Epithelial cell of prostate (primary cell): ENCODE measurements at regions not wholly inside any gene's neighbourhood (a gene's known extent, or its start where the extent isn't known, plus 50 kb on each side); places are given as distances from the start of the nearest gene placed in this dataset.

Experiments used
- DNase-seq: peaks from one replicate; pipeline ENCODE4 v3.0.0-alpha.2; 2011; ENCODE audit warnings: low read depth, low spot score
- H3K27ac ChIP-seq: fragments of 450-650 bp; 2 replicates; pipeline ENCODE4 v1.5.1; 2017; ENCODE audit warnings: mild to moderate bottlenecking

DNA sequence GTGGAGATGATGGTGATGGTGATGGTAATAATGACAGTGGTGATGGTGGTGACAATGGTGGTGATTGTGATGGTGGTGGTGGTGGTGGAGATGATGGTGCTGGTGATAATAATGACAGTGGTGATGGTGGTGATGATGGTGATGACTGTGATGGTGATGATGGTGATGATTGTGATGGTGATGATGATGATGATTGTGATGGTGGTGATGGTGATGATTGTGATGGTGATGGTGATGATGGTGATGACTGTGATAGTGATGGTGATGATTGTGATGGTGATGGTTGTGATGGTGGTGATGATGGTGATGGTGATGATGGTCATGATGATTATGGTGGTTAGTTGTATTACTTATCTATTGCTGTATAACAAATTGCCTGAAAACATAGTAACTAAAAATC, 108.9 kb upstream of the NKX1-1 start:
- no peak for DNase-seq
- H3K27ac ChIP-seq, result no peak overlapping the region

DNA sequence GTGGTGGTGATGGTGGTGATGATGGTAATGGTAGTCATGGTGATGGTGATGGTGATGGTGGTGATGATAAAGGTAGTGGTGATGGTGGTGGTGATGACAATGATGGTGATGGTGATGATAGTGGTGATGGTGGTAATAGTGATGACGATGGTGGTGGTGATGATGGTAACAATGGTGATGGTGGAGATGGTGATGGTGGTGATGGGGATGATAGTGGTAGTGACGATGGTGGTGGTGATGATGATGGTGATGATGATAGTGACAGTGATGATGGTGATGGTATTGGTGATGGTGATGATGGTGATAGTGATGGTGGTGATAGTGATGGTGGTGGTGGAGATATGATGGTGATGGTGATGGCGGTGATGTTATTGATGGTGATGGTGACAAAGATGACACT, 108.4 kb upstream of the NKX1-1 start:
- no peak for DNase-seq
- no peak overlapping the region for H3K27ac ChIP-seq

DNA sequence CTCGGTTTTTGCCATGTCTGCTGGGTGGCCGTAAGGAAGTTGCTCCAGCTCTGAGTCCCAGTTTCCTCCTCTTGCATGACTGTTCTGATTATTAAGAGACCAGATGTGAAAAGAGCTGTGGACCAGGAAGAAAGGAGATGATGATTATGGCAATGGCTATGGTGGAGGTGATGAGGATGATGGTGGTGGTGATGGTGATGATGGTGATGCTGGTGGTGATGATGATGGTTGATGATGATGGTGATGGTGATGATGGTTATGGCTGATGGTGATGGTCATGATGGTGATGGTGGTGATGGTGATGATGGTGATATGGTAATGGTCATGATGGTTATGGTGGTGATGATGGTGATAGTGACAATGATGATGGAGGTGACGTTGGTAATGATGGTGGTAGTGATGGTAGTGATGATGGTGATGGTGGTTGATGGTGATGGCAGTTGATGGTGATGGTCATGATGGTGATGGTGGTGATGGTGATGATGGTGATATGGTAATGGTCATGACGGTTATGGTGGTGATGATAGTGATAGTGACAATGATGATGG, 107.8 kb upstream of the NKX1-1 start:
- no peak for DNase-seq
- H3K27ac ChIP-seq, result no peak overlapping the region

DNA sequence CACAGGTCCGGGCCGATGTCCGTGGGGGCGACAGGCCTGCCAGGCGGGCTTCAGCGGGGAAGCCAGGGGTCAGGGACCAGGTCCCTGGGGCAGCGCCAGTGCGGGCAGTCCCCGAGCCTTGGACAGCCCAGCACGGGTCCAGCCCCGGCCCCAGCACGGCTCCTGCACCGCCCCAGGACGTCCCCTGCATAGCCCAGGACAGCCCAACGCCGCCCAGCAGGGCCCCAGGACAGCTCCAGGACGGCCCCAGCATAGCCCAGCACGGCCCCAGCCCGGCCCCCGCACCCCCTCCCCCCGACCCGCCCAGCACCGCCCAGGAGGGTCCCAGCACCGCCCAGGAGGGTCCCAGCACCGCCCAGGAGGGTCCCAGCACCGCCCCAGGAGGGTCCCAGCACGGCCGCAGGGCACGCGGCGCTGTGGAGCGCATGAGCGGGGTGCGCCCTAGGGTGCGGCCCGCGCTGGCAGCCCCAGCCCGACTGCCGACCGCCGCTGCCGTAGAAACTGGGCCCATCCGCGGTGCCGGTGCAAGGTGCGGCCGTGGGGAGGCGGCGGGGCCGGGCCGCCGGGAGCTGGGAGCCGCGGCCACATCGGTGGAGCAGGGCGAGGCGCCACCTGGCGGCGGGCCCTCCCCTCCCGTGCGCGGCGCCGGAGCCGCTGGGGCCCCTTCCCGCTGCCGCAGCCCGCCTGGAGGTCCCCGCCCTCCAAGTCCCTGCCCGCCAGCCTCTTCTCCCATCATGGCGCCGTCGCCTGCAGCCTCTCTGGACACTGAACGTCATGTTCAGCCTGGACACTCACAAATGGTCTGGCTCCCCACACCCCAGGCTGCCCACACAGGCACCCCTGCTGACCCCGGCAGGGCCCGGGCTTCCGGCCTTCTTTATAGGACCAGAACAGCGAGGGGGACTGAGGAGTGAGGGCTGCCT, 106.8 kb upstream of the NKX1-1 start:
- no peak for DNase-seq

DNA sequence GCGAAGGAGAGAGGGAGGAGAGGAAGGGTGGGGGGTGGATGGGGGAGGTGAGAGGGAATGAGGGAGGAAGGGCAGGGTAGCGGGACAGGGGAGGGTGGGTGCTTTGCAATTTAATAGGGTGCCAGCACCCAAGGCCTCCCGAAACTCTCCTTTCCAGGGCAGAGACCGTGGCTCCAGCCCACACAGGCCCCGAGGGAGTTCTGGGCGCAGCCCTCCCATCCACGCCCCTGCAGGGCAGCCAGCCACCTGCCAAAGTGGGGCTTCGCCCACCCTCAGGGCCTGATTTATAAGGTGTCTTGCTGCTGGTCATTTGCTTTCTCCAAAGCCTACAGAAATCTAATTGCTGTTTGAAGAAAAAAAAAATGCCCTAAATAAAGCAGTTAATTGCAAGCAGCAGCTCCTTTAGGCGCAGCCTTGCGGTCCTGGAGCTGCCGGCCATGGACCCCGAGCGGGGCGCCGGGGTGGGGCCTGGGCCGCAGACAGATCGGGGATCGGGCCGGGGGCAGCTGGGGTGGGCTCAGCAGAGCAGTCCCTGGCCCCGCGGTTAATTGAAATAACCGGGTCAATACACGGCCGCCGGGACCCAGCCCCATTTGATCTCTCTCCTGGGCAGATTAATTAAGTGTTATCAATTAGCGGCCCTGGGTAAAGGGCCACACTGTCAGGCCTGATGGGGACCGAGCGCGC, 106.0 kb upstream of the NKX1-1 start:
- no peak overlapping the region for H3K27ac ChIP-seq
- DNase-seq, result no peak

More for the DNA sequence above, 106.8 kb upstream of the NKX1-1 start:
- no peak overlapping the region for H3K27ac ChIP-seq

DNA sequence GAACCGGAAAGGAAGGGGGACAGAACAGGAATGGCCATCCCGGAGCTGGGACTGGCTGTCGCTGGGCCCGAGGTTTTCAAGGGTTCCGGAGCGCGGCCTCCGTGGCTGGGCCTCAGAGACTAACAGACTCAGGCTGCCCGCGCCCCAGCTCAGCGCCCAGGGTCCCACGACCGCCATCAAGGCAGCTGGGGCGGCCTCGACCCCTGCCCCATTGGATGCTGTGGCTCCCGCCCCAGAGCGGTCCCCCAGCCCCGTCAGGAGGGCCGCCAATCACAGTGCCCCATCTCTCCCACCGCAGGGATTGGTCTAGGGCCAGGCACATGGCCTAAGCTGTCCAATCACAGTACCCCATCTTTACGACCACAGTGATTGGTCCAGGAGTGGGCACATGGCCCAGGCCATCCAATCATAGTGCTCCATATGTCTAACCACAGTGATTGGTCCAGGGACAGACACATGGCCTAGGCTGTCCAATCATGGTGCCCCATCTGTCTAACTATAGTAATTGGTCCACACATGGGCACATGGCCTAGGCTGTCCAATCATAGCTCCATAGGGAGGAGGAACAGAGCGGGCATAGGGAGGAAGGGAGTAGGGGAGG, 105.3 kb upstream of the NKX1-1 start:
- H3K27ac ChIP-seq, result no peak overlapping the region
- no peak for DNase-seq

DNA sequence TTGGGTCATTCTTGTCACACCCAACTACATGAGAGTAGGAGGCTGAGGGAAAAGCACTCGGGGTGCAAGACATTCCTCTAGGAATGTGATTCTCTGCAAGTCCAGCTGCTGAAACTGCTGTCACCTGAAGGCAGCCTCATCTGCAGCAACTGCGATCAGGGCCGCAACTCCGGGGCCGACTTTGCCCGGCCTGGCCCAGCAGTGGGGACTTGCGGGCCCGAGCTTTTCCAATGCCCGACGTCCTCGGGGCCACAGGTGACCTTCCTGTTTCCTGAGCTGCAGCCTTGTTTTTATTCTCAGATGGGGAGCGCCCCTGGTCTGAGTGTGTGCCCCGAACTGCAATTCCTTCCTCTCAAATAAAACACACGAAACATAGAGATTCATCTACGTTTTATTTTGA, 104.7 kb upstream of the NKX1-1 start:
- no peak overlapping the region for H3K27ac ChIP-seq
- DNase-seq, result no peak

DNA sequence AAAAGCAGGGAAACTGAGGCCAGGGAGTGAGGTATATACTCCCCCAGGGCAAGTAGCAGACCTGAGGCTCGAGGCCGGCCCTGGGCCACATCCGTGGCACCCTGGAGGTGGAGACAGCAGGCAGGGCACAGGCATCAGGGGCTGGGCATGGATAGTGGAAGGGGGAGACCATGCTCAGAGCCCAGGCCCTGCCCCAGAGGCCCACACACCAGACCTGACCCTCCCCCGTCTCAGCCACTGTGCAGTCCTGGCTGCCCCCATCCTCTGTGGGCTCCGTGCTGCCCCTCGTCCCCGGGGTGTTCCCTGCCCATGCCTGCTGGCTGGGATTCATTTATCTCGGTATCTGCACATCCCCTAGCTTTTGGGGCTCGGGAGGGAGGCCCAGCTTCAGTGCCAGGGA, 103.1 kb upstream of the NKX1-1 start:
- no peak for DNase-seq
- H3K27ac ChIP-seq, result no peak overlapping the region

DNA sequence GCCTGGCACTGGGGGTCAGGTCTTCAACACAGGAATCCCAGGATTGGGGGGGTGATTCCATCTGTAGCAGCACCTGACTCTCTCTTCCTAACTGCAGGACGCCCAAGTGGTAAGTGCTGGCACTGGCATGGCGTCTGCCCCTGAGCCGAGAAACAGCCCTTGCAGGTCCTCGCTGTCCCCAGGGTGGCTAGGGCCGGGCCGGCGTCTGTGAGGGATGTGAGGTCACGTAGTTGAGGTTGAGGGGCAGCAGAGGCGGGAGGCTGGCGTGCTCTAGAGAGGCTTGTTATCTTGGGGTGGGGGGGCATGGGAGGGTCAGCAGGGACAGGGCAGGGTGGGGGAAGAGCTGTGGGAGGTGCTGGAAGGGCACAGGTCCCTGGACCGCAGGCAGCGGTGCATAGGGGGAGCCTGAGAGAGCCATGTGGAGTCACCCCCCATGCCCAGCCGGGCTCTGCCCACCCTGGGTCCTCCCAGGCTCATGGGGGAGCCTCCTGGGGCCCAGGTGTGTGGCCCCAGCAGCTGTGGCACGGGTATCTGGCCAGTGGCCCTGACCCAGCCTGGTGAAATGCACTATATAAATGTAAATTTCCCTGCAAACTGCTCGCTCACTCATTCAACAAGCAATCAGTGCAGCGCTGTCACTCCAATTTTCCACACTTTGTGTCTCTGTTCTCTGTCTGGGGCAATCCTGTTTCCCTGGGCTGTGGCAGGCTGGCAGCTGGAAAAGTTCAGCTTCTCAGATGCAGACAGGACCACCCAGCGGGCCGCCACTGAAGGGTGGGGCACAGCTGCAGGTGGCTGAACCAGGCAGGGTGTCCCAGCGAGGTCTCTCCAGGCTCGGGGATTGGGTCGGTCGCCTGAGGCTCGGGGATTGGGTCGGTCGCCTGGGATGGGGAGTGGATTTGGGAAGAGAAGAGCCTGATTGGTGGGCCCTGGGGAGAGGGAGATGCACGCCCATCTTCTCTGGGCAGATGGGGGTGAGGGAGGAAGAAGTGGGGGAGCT, 102.2 kb upstream of the NKX1-1 start:
- no peak for DNase-seq
- no peak overlapping the region for H3K27ac ChIP-seq

DNA sequence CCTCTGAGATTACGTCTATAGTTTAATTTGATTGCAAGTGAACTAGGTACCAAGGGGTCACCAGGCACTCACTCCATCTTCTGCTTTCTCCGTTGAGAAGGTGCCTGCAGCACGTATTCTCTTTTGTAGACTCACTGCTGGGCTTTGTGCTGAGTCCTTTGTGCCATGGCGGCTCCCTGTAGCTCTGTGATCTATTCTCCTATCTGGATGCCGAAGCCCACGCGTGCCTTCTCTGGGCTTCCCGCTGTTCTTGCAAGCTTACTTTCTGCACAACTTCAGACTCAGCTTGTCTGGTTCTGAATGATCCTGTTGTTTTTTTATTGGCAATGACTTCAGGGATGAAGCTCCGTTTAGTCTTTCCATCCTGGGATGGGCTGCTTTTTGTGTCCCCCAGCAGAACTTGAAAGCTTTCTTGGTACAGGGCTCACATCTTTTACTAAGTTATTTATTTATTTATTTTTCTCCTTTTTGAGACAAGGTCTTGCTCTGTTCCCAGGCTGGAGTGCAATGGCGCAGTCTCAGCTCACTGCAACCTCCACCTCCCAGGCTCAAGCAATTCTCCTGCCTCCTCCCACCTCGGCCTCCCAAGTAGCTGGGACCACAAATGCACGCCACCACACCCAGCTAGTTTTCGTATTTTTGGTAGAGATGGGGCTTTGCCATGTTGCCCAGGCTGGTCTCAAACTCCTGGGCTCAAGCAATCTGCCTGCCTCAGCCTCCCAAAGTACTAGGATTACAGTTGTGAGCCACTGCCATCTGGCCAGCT, 100.9 kb upstream of the NKX1-1 start:
- DNase-seq, result no peak
- no peak overlapping the region for H3K27ac ChIP-seq

DNA sequence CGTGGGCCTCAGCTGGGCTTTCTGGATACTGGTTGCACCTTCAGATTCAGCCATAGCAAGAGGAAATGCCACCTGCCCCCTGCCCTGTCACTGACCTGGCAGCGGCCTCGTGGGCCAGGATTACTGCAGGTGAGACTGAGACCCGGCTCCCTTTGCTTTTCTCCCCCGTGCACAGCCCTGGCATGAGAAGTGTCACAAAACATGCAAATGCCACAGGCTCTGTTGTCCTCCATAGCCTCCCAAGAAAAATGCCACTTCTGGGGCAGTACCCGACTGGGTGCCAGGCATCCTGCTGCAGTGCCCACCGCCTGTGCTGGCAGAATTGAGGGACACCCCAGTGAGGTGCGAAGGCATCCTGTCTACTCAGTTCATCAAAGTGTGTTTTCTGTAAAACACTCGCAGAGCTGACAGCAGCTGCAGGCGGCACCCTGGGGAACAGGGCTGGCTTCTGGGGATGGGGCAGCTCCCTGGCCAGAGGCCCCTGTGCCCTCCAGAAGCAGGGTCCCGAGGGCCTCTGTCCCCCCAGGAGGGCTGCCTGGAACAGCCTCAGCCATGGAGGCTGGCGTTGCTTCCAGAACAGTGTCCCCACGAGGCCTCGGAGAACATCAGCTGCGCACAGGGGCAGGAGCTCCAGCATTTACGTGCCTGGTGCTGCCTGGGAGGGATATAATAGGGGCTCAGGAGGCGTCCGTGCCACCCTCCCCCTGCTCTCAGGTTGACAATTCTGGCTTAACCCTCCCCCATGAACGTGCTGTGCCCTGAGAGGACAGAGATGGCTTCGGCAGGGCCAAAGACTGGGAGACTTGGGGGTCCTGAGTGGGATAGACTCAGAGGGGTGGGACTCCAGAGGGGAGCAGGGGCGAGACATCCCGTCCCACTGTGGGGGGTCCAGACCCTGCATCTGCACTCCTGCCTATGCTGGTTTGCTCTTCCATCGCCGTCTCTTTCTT, 99.5 kb upstream of the NKX1-1 start:
- no peak for DNase-seq
- no peak overlapping the region for H3K27ac ChIP-seq

DNA sequence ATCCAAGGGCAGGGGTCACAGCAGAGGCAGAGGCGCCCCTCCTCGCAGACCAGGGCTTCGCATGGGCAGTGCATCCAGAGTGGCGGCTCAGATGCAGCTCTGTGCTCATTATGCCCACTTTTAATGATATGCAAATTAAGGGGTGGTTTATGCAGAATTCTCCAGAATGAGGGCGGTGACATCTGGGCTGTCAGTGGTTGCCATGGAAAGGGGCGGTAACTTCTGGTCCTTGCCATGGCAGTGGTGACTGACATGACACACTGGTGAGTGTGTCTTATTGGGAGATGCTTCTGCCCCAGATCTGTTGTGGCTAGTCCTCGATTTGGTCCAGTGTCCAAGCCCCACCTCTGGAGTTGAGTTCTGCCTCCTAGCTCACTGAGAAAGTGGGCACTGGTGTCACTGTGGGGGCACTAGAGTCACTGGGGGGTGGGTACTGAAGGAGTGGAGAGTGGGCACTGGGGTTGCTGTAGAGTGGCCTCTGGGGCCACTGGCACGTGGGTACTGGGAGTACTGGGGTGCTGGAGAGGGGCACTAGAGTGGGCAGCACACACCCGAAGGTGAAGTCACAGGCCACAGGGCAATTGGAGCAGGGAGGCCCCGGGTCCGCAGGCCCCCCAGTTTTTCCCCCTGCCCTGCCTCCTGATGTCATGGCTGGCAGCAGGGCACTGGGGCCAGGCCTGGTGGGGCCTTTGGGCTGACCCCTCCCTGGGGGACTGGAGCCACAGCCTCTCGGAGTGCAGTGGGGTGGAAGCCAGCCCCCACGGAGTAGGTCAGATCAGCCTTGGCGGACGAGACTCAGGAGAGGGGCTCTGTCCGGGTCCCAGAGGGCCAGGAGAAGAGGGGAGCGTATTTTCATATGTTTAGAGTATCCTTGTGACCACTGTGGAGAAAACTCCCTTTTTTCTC, 98.6 kb upstream of the NKX1-1 start:
- no peak overlapping the region for H3K27ac ChIP-seq

DNA sequence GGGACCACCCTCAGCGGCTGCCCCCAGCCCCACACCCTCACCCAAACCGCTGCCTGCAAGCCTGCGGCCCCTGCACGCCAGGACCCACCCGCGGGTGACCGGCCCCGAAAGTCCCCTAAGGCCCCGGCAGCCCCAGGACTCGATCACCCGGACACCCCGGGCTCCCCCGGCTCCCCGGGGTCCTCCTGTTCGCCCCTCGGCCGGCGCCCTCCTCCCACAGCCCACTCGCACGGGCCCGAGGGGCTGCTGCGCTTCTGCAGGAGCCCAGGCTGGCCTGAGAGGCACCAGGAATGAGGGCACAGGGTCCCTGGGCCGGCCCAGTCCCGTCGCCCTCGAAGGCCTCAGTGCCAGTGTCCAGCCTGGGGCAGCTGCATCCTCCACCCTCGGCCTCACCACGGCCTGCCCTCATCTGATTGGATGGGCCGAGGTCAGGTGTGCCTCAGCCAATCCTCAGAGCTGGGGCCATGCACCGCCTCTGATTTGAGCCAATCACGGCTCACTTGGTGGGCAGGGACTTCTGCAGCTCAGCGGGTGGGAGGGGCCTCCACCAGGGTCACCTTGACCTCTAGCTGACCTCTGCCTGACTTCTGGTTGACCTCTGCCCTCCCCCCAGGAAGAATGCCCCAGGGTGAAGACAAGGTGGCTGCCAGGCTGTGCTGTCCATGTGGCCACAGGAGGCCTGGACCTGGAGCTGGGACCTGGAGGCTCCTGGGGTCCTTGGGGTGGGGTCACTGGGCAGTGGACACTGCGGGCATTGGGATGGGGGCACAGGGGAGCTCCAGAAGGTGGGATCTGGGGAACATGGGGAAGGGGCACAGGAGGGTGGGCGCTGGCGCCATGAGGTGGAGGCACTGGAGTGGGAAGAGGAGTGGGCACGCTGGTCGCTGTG, 97.6 kb upstream of the NKX1-1 start:
- no peak overlapping the region for H3K27ac ChIP-seq
- no peak for DNase-seq

More for the DNA sequence above, 98.6 kb upstream of the NKX1-1 start:
- no peak for DNase-seq

DNA sequence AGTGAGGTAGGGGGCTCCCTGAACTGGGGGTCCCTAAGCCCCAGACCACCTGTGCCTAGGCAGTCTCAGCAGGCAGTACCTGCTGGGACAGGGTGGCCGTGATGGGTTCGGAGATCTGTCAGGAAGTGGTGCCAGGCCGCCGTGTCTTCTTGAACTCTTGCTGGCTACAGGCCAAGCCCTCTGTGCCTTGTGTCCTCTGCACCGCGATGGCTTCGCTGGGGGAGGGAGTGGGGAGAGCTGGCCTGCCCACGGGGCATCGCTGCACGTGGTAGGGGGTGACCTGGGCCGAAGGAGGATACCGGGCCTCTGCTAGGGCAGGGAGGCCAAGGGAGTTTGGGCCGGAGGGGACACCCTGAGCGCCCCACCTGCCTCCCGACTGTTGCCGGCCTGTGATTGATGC, 96.7 kb upstream of the NKX1-1 start:
- no peak overlapping the region for H3K27ac ChIP-seq

DNA sequence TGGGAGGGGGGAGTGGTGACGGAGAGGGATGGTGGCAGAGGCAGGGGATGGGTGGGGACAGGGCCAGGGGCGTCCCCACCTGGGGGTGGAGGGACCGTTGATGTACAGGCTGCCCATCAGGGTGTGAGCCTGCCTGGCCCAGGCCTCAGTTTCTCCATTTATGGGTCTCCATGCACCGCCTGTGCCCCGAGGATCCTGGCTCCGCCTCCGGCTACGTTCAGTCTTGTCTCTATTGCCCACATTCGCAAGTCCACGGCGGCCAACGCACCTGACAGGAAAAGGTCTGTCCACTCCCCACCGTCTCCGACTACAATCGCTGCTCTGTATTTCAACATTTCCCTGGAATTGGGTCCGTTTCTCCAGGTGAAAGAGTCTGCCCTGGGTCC, 96.3 kb upstream of the NKX1-1 start:
- H3K27ac ChIP-seq, result no peak overlapping the region
- no peak for DNase-seq

More for the DNA sequence above, 96.7 kb upstream of the NKX1-1 start:
- no peak for DNase-seq
